ENCODE measurements at regions not wholly inside any gene's neighbourhood (a gene's known extent, or its start where the extent isn't known, plus 50 kb on each side); places are given as distances from the start of the nearest gene placed in this dataset.

DNA sequence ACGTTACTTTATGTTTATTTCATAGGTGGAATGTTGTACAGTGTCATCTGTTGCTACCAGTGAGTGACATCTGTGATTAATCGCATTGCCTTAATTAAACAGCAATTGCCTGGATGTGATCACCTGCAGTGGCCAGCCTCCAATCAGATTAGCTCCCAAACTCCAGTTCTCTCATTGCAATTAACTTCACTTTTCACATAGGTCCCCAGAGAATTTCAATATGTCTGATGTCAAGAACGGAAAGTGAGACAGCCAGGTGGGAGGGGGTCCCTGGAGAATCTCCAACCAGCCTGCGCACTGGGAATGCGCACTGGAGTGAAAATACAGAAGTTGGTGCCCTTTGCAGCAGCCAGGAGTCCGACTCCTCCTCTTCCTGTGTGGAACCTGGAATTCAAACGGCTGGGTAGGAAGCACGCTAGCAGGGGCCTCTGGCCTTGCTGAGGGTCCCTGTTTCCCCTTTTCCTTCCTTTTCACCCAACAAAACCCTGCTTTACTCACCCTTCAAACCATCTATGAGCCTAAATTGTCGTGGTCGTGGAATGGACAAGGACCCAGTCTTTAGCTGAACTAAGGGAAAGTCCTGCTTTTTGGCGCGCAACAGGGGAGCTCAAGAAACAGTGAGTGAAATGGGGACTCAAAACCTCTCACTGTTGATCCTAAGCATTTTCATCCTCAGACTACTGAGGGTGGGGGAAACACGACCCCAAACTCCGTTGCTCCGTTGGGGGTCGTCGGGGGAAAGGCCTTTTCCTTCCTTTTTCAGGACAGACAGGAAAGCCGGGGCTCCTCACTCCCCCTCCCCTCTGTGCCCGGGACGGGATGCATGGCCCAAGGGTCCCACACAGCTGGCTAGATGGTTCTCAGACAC, 1355.5 kb upstream of the LRRTM3 start (continued):
- TF ChIP-seq, protein P1, sequence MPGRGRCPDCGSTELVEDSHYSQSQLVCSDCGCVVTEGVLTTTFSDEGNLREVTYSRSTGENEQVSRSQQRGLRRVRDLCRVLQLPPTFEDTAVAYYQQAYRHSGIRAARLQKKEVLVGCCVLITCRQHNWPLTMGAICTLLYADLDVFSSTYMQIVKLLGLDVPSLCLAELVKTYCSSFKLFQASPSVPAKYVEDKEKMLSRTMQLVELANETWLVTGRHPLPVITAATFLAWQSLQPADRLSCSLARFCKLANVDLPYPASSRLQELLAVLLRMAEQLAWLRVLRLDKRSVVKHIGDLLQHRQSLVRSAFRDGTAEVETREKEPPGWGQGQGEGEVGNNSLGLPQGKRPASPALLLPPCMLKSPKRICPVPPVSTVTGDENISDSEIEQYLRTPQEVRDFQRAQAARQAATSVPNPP (CRISPR knock-in tag; IDR thresholded peaks at IDR 0.05) = no peak
- TF ChIP-seq ZBTB7B (CRISPR knock-in tag; IDR thresholded peaks at IDR 0.05) (peak; percentile 57), MTF2 (CRISPR knock-in tag; IDR thresholded peaks at IDR 0.05; ENCODE audit: borderline replicate concordance) (no peak), ELF1 (CRISPR knock-in tag; IDR thresholded peaks at IDR 0.05) (peak; percentile 41; the same call in 1 of the 2 replicates), SCMH1 (CRISPR knock-in tag; IDR thresholded peaks at IDR 0.05; ENCODE audit: borderline replicate concordance) (no peak), GABPB1 (CRISPR knock-in tag; IDR thresholded peaks at IDR 0.05) (peak; percentile 69), KDM4B (CRISPR knock-in tag; IDR thresholded peaks at IDR 0.05) (no peak), HES4 (CRISPR knock-in tag; IDR thresholded peaks at IDR 0.05; ENCODE audit: borderline replicate concordance) (no peak), SP4 (CRISPR knock-in tag; IDR thresholded peaks at IDR 0.05) (no peak), ZNF775 (CRISPR knock-in tag; IDR thresholded peaks at IDR 0.05; ENCODE audit: borderline replicate concordance) (no peak), ZNF713 (CRISPR knock-in tag; IDR thresholded peaks at IDR 0.05) (no peak), ZNF337 (CRISPR knock-in tag; IDR thresholded peaks at IDR 0.05; ENCODE audit: borderline replicate concordance, low read depth) (no peak), ZNF841 (CRISPR knock-in tag; IDR thresholded peaks at IDR 0.05; ENCODE audit: borderline replicate concordance) (no peak), KMT2B (CRISPR knock-in tag; IDR thresholded peaks at IDR 0.05) (0 out of 2 replicates have a peak, but pooled peaks have one; percentile 37)
- TF ChIP-seq, protein P2, sequence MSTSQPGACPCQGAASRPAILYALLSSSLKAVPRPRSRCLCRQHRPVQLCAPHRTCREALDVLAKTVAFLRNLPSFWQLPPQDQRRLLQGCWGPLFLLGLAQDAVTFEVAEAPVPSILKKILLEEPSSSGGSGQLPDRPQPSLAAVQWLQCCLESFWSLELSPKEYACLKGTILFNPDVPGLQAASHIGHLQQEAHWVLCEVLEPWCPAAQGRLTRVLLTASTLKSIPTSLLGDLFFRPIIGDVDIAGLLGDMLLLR (CRISPR knock-in tag; IDR thresholded peaks at IDR 0.05) = no peak
- TF ChIP-seq, protein P3, sequence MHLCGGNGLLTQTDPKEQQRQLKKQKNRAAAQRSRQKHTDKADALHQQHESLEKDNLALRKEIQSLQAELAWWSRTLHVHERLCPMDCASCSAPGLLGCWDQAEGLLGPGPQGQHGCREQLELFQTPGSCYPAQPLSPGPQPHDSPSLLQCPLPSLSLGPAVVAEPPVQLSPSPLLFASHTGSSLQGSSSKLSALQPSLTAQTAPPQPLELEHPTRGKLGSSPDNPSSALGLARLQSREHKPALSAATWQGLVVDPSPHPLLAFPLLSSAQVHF (CRISPR knock-in tag; IDR thresholded peaks at IDR 0.05) = no peak
- TF ChIP-seq, protein P4, sequence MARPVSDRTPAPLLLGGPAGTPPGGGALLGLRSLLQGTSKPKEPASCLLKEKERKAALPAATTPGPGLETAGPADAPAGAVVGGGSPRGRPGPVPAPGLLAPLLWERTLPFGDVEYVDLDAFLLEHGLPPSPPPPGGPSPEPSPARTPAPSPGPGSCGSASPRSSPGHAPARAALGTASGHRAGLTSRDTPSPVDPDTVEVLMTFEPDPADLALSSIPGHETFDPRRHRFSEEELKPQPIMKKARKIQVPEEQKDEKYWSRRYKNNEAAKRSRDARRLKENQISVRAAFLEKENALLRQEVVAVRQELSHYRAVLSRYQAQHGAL (CRISPR knock-in tag; IDR thresholded peaks at IDR 0.05; ENCODE audit: not compliant biosample characterization) = no peak
- TF ChIP-seq, protein P5, sequence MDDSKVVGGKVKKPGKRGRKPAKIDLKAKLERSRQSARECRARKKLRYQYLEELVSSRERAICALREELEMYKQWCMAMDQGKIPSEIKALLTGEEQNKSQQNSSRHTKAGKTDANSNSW (CRISPR knock-in tag; IDR thresholded peaks at IDR 0.05; ENCODE audit: borderline replicate concordance) = no peak
- TF ChIP-seq, protein P6, sequence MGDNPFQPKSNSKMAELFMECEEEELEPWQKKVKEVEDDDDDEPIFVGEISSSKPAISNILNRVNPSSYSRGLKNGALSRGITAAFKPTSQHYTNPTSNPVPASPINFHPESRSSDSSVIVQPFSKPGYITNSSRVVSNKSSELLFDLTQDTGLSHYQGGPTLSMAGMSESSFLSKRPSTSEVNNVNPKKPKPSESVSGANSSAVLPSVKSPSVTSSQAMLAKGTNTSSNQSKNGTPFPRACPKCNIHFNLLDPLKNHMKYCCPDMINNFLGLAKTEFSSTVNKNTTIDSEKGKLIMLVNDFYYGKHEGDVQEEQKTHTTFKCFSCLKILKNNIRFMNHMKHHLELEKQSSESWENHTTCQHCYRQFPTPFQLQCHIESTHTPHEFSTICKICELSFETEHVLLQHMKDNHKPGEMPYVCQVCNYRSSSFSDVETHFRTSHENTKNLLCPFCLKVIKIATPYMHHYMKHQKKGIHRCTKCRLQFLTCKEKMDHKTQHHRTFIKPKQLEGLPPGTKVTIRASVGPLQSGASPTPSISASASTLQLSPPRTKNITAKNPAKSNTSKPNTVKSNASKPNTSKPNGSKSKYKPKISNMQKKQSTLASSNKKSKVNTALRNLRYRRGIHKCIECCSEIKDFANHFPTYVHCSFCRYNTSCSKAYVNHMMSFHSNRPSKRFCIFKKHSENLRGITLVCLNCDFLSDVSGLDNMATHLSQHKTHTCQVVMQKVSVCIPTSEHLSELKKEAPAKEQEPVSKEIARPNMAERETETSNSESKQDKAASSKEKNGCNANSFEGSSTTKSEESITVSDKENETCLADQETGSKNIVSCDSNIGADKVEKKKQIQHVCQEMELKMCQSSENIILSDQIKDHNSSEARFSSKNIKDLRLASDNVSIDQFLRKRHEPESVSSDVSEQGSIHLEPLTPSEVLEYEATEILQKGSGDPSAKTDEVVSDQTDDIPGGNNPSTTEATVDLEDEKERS (CRISPR knock-in tag; IDR thresholded peaks at IDR 0.05) = no peak
- TF ChIP-seq, protein P7, sequence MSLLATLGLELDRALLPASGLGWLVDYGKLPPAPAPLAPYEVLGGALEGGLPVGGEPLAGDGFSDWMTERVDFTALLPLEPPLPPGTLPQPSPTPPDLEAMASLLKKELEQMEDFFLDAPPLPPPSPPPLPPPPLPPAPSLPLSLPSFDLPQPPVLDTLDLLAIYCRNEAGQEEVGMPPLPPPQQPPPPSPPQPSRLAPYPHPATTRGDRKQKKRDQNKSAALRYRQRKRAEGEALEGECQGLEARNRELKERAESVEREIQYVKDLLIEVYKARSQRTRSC (CRISPR knock-in tag; IDR thresholded peaks at IDR 0.05; ENCODE audit: low read depth) = no peak

Measured in HepG2 (cell line).